HG03103 (cell line): ENCODE measurements at regions not wholly inside any gene's neighbourhood (a gene's known extent, or its start where the extent isn't known, plus 50 kb on each side); places are given as distances from the start of the nearest gene placed in this dataset.
"Not testable (repeated sequence)": the region's sequence is repeated elsewhere in the genome, so short reads cannot be mapped to it uniquely, and the experiment has no call there.

ENCODE experiments used
- ATAC-seq: cut with Tn5 transposase; IDR thresholded peaks from one replicate; pipeline ENCODE4 v1.9.1; 2021; ENCODE audit warnings: low read depth; ENCODE audit not compliant: unreplicated experiment

DNA sequence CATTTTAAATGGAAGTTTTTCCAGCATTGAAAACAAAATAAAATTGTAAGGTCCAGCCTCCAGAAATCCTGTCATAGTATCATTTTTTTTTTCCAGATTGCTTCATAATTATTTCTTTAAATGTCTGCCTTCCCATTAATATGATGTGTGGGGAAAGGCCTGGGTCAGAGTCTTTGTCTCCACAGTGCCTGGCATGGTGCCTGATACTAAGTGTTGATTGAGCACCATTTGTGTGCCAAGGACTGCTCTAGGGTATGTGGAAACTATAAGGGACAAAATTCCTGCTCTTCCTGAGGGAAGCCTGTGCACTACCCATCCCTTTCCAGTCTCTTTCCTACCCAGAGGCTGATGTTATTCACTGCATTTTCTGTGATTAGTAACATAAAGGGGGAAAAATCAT is 53.1 kb upstream of the BEND4 start:
- no peak for ATAC-seq

- ATAC-seq = no peak
Measured at GRCh38 chr4:42216664-42217063, 64.2 kb upstream of the BEND4 start.

DNA sequence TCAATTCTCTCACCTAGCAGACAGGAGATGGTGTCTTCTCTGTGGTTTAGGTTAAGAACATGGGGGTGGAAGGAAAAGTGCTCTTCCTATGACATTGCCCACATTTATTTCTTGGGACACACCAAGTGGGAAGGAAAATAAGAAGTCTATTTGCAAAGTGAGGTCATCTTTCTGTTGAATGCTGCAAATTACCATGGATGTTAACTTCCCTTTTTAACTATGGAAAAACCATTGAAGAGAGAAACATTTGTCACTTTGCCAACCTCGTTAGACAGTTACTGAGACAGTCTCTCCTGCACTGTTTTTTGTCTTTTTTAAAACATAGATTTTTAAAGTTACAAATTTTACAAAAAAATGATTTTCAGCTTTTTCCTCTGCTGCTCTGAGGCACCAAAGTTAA is 72.8 kb upstream of the BEND4 start:
- ATAC-seq = no peak

DNA sequence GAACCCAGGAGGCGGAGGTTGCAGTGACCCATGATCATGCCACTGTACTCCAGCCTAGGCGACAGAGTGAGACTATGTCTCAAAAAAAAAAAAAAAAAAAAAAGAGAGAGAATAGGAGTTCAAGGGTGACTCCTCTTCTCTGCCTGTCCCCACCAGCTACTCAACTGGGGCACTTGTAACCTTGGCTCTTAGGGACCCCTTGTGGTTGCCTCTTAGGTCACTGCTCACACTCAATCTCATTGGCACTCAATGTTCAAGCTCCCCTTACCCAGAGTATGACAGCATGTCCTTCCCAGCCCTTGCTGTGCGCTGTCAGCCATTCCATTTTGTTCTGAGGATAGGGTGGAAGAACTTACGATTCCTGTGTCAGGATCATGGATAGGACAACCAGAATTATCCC is 82.4 kb upstream of the BEND4 start:
- ATAC-seq = no peak

DNA sequence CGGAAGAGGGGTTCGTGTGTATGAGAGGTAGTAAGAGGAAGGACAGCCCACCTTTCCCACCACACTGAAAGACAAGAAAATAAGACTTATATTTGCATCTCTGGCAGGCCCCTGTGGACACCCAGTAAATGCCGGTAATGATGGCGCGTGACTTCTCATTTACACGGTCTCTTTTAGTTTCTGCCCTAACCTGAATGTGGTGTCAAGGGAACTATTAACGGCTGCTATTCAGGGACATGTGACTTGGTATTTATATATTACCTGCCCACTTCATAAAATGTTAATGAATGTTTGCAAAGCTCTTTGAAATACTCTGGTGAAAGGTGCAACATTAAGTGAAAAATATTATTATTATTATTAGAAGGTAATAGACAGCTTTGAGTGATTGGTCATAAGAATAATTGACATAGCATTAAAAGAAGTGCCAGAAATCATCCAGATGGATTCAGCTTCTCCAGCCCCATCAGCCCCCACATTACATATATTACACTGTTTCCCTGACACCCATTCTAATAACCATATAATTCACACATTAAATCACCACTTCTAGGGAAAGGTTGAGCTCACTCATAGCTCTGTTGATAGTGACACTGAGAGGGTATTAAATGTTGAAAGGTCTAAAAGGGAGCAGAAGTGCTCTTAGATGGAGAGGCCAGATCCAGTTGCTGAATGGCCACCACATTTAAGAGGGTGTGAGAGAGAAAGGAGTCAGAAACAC is 83.0 kb upstream of the BEND4 start:
- no peak for ATAC-seq

GRCh38 chr4:42237010-42237409 is 84.6 kb upstream of the BEND4 start:
- ATAC-seq = no peak

DNA sequence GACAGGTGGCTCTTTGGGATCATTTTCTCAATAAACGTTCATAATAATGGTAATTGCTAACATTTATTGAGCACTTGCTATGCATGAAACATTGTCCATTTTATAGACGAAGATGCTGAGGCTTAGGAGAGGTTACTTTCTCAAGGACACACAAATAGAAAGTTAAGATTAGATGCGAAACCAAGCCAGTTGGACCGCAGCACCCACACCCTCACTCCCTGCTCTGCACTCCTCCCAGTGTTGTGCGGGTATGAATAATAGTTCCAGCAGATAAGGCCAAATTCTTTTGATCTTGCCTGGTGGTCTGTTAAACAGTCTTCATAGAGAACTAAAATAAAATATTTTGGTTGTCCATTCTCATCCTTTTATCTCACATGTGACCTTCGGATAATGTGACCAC is 85.0 kb upstream of the BEND4 start:
- ATAC-seq = no peak

DNA sequence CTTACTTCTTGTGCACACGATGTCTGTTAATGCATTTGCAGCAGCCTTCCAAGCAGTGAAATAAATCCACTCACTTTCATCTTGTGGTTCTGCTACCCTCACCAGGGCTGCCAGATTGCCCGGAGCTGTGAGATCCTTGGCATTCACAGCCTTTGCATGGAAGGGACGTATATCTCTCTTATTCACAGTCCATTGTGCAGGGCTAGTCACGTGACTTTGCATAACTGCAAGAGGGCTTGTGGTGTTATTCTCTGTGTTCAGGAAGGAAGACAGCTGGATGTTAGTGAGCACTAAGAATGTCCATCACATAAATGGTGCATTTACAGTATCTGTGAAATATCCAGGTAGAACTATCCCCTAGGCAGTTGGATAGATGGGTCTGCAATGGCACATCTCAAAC is 96.5 kb upstream of the BEND4 start:
- no peak for ATAC-seq

DNA sequence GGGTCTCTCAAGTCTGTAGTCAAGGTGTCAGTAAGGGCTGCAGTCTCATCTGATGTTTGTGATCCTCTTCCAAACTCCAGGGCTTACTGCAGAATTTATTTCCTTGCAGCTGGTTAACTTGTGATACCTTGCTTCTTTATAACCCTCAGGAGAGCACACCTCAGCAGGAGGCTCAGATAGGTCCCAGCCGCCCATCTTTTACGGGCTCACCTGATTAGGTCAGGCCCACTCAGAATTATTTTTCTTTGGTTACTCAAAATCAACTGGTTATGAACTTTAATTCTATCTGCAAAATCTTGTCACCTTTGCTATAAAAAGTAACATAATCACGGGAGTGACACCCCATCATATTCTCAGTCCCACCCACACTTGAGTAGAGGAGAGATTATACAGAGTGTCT is 99.9 kb upstream of the BEND4 start:
- ATAC-seq = no peak

- not testable (repeated sequence) for ATAC-seq
Measured at GRCh38 chr4:42257645-42258044, 105.2 kb upstream of the BEND4 start.

DNA sequence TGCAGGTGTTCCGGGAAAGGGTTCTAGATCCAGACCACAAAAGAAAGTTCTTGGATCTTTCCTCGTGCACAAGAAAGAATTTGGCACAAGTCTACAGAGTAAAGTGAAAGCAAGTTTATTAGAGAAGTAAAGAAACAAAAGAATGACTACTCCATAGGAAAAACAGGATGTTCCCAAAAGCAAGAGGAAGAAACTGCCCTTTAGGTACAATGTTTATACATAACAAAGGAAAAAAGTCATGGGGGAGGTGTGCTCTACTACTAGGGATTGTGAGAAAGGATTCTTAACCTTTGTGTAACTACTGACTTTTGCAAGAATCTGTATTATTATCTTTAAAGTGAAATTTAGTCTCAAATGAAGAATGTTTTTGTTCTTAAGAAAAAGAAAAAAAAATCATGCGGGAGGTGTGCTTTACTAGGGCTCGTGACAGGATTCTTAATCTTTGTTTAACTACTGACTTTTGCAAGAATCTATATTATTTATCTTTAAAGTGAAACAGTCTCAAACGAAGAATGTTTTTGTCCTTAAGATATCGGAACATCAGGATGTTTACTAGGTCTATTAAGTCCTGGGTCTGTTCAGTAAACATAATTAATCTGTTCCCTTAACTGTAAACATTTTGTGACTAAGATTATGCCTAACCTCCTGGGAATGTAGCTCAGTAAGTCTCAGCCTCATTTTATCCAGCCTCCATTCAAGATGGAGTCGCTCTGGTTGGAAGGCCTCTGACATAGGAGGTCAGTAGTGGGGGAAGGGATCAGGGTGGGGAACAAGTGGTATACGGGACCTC is 110.4 kb upstream of the BEND4 start:
- ATAC-seq = no peak

GRCh38 chr4:42265782-42266602 is 113.5 kb upstream of the BEND4 start:
- no peak for ATAC-seq

- no peak for ATAC-seq
Measured at GRCh38 chr4:42267724-42268123, 115.3 kb upstream of the BEND4 start.

DNA sequence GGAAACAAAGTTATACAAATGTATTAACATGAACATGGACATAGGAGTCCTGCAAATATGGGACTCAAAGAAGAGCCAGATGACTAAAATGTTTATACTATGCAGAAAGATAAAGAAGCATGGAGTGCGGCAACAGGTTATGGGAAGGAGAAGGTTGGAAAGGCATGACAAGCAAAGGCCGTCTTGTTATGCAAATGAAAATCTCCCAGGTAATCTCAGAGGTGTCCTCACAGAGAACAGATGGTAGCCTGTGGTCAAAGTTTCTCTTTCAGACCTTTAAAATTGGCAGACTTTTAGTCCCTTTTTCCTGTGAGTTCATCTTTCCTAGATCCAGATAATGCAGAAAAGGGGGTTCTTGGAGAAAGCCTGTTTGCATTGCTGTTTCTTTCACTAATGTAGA is 116.4 kb upstream of the BEND4 start:
- ATAC-seq = no peak

GRCh38 chr4:42271096-42271495 is 118.6 kb upstream of the BEND4 start:
- ATAC-seq = no peak

DNA sequence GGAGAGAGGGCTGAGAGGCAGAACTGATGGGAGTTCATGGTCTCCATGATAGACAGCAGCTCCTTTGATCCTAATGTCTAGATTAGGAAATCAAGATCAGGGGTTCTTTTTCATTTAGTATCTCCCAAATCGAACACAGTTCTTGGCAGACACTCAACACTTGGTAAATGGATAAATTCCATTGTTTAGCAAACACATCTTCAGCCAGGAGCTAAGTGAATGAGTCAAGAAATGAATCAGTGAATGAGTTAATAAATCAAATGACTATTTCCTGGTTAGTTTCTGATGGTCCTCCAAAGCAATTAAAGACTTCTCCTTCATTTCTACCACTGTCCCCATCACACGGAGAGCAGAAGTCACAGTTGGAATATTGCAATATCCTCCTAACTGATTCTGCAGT is 120.0 kb upstream of the SHISA3 start:
- ATAC-seq = no peak

- ATAC-seq = no peak
Measured at GRCh38 chr4:42278709-42279324, 118.5 kb upstream of the SHISA3 start.

- ATAC-seq = no peak
Measured at GRCh38 chr4:42280327-42281095, 116.8 kb upstream of the SHISA3 start.

DNA sequence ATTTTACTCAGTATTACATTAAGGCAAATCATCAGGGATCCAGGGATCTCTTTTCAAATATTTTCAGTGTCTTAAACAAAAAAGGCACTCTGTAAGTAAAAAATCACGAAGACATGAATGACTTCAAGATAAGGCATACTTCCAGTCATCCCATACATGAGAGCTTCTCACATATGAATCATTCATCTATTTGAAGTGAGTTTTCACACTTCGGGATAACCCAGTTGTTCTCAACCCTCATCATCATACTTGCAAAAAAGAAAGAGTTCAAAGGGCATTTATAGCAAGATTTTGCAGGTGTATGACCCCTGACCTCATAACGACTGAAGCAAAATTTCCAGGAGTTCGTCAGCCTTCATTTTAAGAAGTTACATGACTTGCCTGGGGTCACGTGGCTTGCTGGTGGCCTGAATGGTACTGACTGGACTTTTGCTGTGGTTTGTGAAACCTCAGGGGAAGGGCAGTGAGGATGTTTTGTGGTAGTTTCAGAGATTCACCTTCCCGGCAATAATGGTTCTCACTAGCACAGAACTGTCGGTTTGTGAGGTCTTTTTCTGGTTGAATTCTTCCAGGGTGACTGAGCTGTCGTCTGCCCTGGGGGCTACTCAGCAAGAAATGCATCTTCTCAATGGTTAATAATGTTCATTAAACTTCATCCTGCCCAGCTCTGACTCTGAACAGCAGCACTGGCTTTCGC is 115.8 kb upstream of the SHISA3 start:
- peak; percentile 33 for ATAC-seq
